IPS DF 4.7 (cell line): ENCODE measurements at regions not wholly inside any gene's neighbourhood (a gene's known extent, or its start where the extent isn't known, plus 50 kb on each side); places are given as distances from the start of the nearest gene placed in this dataset.

Source experiments
- DNase-seq: peaks from one replicate; pipeline ENCODE4 v3.0.0-alpha.2; 2013; ENCODE audit warnings: low spot score; ENCODE audit errors: extremely low read depth

DNA sequence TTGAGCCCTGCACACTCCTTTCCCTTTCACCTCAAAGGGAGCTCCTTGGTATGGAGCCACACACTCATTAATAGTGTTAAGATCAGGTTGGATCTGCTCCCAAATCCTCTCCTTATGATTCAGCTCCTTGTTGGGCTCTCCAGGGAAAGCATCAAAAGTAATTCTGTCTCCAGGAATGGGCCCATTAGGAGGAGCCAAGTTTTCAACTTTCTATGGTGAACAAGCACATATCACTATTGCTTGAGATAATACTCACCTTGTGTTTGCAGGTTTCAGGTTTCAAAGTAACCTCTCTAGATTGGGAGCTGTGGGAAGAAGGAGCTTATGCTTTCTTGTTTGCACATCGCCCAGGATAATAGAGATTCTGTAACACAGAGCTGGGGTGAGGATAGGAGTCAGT, 164.8 kb downstream of the TNFSF18 start:
- DNase-seq: no peak

GRCh38 chr1:172887162-172887561, 163.6 kb downstream of the TNFSF18 start:
- DNase-seq: no peak

DNA sequence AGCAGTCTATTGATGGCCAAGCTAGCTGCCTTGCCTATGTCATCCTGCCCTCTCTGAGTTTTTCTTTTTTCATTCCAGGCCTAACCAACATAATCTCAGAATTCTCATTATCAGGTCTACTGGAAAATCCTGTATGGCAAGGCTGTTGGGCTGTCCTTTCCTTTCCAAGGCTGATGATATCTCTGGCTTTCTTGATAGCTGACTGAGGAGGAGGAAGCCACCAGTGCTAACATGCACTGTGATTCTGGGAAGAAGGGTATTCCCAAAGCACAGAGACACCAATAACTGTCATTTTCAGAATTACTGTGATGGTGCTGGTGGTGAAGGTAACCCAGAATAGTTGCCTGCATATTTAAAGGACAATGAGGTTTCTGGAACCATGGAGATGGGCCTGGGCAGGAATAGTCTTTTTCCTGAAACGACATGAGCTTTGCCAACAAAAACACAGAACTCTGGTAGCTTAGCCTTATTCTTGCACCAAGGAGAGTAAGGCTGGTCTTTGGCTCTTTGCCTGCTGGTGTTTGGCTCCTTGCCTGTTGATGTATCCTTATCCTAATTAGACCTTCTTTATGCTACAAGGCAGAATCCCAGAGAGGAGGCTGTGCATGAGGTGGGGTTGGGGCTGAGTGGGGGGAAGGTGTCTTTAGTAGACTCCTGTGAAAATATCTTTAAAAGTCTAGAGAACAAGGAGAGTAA, 157.4 kb downstream of the TNFSF18 start:
- no peak for DNase-seq

DNA sequence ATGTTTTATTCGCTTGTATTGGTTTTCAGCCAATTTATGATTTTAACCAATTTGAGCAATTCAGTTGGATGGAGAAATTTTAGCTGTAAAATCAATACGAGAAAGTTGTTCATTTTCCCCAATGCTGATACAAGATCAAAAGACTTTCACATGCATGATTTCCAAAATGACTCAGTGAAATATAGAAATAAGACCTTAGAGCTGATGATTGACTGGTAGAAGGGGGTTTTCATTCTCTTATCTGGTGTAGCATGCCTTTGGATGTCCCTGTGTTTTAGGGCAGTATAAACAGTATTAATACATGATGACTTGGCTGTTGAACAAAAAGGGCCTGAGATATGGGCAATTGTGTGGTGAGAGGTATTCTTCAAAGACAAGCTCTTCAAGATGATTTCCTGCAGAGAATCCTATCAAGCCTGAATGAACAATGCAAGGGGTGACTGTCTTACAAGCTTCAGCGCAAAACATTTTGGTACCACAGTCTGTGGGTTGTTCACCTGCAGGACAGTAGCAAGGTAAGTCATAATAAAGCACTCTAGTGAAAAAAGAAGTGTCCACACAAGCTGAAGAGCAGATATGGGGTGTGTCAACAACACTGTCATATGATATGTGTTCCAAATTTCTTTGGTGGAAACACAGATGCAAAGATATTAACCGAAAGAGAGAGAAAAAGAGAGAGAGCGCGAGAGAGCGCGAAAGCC, 156.2 kb downstream of the TNFSF18 start:
- no peak for DNase-seq

GRCh38 chr1:172895050-172895460, 155.7 kb downstream of the TNFSF18 start:
- no peak for DNase-seq

DNA sequence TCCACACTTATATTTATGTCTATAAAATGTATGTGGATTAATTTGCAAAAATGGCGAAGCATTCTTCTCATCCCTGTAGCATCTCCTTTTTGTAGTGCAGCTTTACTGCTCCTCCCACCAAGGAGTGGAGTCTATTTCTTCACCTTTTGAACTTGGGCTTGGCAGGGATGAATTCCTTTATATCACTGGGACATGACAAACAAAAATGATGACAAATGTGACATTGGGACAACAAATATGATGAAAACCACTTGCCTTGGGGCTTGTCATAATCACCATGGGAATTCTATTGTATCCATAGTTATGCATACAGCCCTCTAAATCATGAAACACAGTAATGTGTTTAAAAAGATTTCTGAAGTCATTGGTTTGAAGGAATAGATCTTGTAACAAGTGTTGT, 155.0 kb downstream of the TNFSF18 start:
- no peak for DNase-seq

GRCh38 chr1:172897738-172898137, 153.0 kb downstream of the TNFSF18 start:
- DNase-seq: no peak

DNA sequence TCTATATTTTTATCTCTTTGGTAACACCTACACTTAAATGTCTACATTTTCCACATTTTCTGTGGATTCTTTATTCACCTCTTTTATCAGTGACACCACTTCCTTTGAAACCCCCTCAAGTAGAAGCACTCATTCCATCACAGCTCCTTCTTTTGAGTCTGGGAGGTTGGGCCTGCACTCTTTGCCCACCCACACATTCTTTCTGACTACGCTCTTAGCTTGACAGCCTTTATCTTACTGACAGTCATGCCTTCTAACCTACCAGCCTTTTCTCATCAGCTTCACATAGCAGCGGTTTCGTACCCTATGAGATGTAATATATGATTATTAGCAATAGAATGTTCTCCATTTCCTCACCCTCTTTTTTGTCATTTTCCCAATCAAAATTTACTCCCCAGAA, 151.9 kb downstream of the TNFSF18 start:
- DNase-seq: no peak

- no peak for DNase-seq
These were observed 150.3 kb downstream of the TNFSF18 start for GRCh38 chr1:172900376-172900997.

- no peak for DNase-seq
These were observed 148.5 kb downstream of the TNFSF18 start for GRCh38 chr1:172902200-172902599.

GRCh38 chr1:172902861-172903381, 147.8 kb downstream of the TNFSF18 start:
- DNase-seq: no peak

DNA sequence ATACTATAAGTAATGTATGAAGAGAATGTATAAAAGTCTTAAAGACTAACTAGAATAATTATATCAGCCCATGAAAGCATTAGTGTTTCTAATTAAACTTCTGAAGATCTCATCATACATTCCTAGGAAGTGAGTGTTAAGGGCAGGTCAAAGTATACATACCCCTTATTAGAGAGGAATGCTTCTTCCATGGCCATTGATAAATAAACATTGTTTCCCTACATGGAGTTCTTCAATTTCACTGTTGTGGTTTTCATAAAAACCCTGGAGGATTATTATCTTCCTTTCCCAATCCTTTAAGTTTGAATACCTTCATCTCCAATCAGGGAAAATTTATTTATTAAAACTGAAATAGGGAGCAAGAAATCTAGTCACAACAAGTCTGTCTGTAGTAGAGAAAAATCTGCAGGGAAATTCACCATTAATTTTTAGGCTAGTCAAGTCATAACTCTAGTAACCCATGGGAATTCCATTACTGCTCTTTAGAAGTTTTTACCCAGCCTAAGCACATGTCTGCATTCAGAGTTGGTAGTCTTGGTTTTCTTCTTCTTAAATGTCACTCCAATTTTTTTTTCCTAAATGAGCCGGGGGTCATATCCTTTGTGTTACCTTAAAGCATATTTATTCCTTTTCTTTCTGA, 147.0 kb downstream of the TNFSF18 start:
- DNase-seq: no peak

GRCh38 chr1:172905452-172905851, 145.3 kb downstream of the TNFSF18 start:
- no peak for DNase-seq

DNA sequence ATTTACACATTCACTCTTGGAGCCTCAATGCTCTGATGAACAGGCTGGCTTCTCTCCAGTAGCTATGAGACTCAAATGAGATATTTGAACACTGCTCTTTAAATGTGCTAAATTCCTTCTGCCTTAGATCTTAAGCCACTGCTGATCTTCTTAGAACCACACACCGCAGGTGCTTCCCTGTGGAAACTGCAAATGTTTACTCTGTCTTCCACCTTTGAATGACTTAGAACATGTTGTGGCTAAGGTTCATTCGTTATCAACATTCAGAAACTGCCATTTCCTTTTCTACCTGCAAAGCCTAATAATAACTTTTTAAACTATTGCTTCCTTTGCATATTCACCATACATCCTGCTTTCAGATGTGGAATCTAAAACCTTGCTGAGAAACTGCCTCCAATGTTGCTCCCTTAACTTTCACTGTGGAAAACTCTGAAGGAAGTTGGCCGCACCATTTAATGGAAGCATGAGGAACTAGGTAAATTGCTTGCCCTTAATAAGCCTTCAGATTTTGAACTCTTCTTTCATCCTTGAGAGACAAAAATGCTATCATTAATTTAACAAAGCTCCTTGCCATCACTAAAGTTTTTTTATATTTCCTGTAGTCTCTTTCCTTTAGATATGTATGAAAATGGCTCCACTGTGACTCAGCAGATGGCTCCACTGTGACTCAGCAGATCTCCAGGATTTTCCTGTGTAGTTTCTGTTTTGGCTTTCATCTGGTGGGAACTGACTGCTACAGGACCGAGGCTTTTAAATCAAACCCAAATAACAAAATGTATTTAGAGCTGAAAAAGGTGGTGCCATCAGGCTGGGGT, 143.8 kb downstream of the TNFSF18 start:
- DNase-seq: no peak

GRCh38 chr1:172907834-172908326, 142.9 kb downstream of the TNFSF18 start:
- no peak for DNase-seq

- DNase-seq: no peak
These were observed 141.0 kb downstream of the TNFSF18 start for GRCh38 chr1:172909606-172910326.

DNA sequence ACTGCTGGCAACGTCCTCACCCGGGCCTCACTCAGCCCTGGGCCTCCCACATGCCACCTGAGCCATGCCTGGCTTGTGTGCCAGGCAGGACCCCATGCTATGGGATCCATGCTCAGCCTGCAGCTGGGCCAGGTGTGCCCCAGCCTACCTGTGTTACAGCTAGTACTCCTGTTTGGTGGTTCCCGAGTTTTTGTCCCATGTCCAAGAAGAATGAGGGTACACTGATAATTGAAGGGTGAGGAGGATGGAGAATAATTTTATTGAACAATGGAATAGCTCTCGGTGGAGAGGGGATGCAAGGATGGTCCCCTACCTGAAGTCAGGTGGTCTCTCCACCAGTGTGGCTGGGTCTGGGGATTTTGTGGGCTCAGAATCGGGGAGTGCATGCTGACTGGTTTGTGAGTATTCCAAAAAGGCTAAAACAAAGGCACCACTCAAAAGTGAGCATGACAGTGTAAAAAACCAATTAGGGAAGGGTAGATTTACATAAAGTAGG, 137.9 kb downstream of the TNFSF18 start:
- no peak for DNase-seq

- no peak for DNase-seq
These were observed 136.1 kb downstream of the TNFSF18 start for GRCh38 chr1:172914501-172915144.

DNA sequence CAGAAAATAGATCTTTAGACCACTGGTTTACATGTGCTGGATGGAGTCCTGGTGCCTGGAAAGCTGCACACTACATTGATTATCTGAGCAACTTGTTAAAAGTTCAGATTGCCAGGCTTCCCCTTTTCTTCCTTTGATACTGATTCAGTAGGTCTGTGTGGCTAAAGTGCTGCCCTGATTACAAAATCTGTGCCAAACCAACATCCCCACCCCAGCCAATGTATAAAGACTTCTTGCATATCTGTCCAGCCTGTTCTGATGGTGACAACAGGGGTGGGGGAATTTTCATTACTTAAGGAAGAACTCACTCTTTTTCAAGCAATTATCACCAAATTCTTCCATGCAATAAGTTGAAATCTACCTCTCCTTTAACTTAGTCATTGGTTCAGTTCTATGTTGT, 135.5 kb downstream of the TNFSF18 start:
- no peak for DNase-seq

DNA sequence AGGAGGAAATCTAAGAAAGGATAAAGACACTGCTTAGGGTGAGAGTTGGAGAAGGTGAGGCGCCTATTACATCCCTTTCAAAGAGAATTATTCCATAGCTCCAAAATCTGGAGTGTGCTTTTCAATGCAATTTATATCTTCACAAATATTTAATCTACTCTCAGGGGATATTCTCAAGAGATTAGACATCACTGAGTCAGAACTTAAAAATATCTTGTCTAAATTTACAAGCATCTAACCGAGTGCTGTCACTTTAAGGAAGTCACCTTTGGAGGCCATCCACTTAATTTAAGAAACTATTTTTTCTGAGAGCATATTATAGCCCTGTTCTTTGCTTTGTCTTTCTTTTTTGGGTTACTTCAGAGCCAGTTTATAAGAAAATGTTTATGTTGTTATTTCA, 134.6 kb downstream of the TNFSF18 start:
- no peak for DNase-seq
